RWPE2 (cell line): ENCODE measurements at regions not wholly inside any gene's neighbourhood (a gene's known extent, or its start where the extent isn't known, plus 50 kb on each side); places are given as distances from the start of the nearest gene placed in this dataset.
"Not testable (repeated sequence)": the region's sequence is repeated elsewhere in the genome, so short reads cannot be mapped to it uniquely, and the experiment has no call there.

Source experiments
- ATAC-seq: fragments of 200-7000 bp; cut with Tn5 transposase; 3 replicates; pipeline ENCODE4 v1.9.1; 2021; ENCODE audit warnings: low read depth
- DNase-seq: peaks from one replicate; pipeline ENCODE4 v3.0.0-alpha.2; 2020; ENCODE audit warnings: low spot score
- H3K27ac ChIP-seq: fragments of 450-650 bp; 2 replicates; pipeline ENCODE4 v1.5.1; 2017; ENCODE audit warnings: mild to moderate bottlenecking; ENCODE audit not compliant: poor library complexity, severe bottlenecking
- H3K27me3 ChIP-seq: fragments of 250-450 bp; sonication (Bioruptor Pico); 2 replicates; pipeline ENCODE4 v1.5.1; 2021; ENCODE audit warnings: mild to moderate bottlenecking, moderate library complexity; ENCODE audit not compliant: insufficient read depth, poor library complexity, severe bottlenecking
- H3K36me3 ChIP-seq: fragments of 250-450 bp; sonication (Bioruptor Pico); 2 replicates; pipeline ENCODE4 v1.5.1; 2020; ENCODE audit warnings: low read depth, mild to moderate bottlenecking, moderate library complexity
- H3K4me1 ChIP-seq: fragments of 250-450 bp; sonication (Bioruptor Pico); 2 replicates; pipeline ENCODE4 v1.5.1; 2021; ENCODE audit warnings: mild to moderate bottlenecking, moderate library complexity; ENCODE audit not compliant: insufficient read depth, poor library complexity, severe bottlenecking
- H3K4me3 ChIP-seq: fragments of 250-450 bp; sonication (Bioruptor Pico); 2 replicates; pipeline ENCODE4 v1.5.1; 2021; ENCODE audit warnings: mild to moderate bottlenecking, moderate library complexity; ENCODE audit not compliant: severe bottlenecking
- H3K9me3 ChIP-seq: fragments of 250-450 bp; sonication (Bioruptor Pico); 2 replicates; pipeline ENCODE4 v1.5.1; 2021; ENCODE audit warnings: mild to moderate bottlenecking, moderate library complexity; ENCODE audit not compliant: severe bottlenecking
- CTCF ChIP-seq: fragments of 450-650 bp; IDR thresholded peaks from one replicate; pipeline ENCODE4 v1.5.1; 2017; ENCODE audit warnings: mild to moderate bottlenecking, moderate library complexity; ENCODE audit not compliant: poor library complexity, severe bottlenecking

- H3K27me3 ChIP-seq, H3K9me3 ChIP-seq, H3K4me3 ChIP-seq, ATAC-seq, H3K27ac ChIP-seq, DNase-seq, H3K4me1 ChIP-seq, H3K36me3 ChIP-seq: not testable (repeated sequence)
- peak; percentile 39 for TF ChIP-seq CTCF
Measured at GRCh38 chr22:10934704-10935103, 4593.3 kb upstream of the OR11H1 start.

- peaks cover 9% of the 10 kb centered on the region for H3K9me3 ChIP-seq
- DNase-seq (peak; percentile 68), ATAC-seq (no peak)
- no peak for TF ChIP-seq CTCF
- no peaks in the 10 kb centered on the region for H3K27me3 ChIP-seq
- no peaks in the 10 kb centered on the region for H3K36me3 ChIP-seq
- no peak overlapping the region for H3K27ac ChIP-seq
- no peak overlapping the region for H3K4me3 ChIP-seq
- H3K4me1 ChIP-seq, result no peaks in the 10 kb centered on the region
Measured at GRCh38 chr22:10961043-10961860, 4566.7 kb upstream of the OR11H1 start.

GRCh38 chr22:10961861-10962255 lies 4566.1 kb upstream of the OR11H1 start:
- not testable (repeated sequence) for H3K9me3 ChIP-seq, H3K27me3 ChIP-seq, H3K36me3 ChIP-seq, ATAC-seq, H3K4me3 ChIP-seq, H3K4me1 ChIP-seq, DNase-seq, H3K27ac ChIP-seq
